Right cardiac atrium (tissue), 5 donors: ENCODE measurements at regions not wholly inside any gene's neighbourhood (a gene's known extent, or its start where the extent isn't known, plus 50 kb on each side); places are given as distances from the start of the nearest gene placed in this dataset.

Source experiments
- ATAC-seq, 2 donors: fragments of 200-7000 bp; cut with Tn5 transposase; one replicate each; pipeline versions ENCODE4 v1.8.0 to v1.9.1; 2020; ENCODE audit warnings: moderate library complexity in 2 of 2, mild to moderate bottlenecking in 1 of 2
- DNase-seq, 3 donors: peaks; one replicate each; pipeline ENCODE4 v3.0.0-alpha.2; 2020
- H3K27ac ChIP-seq: one replicate; pipeline ENCODE4 v1.5.1; 2013; ENCODE audit warnings: mild to moderate bottlenecking, low read length, control low read depth, moderate library complexity
- H3K27me3 ChIP-seq: one replicate; pipeline ENCODE4 v1.6.1; 2013; ENCODE audit not compliant: control insufficient read depth, insufficient read depth
- H3K4me1 ChIP-seq: one replicate; pipeline ENCODE4 v1.6.1; 2013; ENCODE audit warnings: low read length; ENCODE audit not compliant: control insufficient read depth, insufficient read depth
- H3K4me3 ChIP-seq: one replicate; pipeline ENCODE4 v1.5.1; 2013; ENCODE audit warnings: low read length, control low read depth
- H3K9me3 ChIP-seq: one replicate; pipeline ENCODE4 v1.6.1; 2013; ENCODE audit warnings: low read length; ENCODE audit not compliant: control insufficient read depth
- WGBS: extraction: QIAGEN DNeasy Blood & Tissue Kit; methylation state at CpG from one replicate; pipeline ENCODE4 v1.1.7; 2013; 5-methylcytosine and 5-hydroxymethylcytosine counted together
- intact Hi-C, 4 donors: fragments of 100-400 bp; cut with DNase I; formaldehyde crosslinking; loops; one replicate each; pipeline versions ENCODE4 v1.11.0 to v1.14.0; 2022 to 2023
- donor health status: healthy with polysubstance abuse.
- donor health status: DM: no; HTN: yes; CAD: no.
- donor health status: DM: no; HTN: no; CAD: no.
- donor health status: DM: no; HTN: yes; CAD: no; lungs with severe emphysema.
- donor health status: DM: yes; HTN: yes; CAD: no.

- no peak for ATAC-seq
- no peak for DNase-seq
- intact Hi-C loops, result no loop called here
- Histone ChIP-seq H3K27me3 (peaks cover 3% of the 10 kb centered on the region), H3K9me3 (no peaks in the 10 kb centered on the region), H3K4me3 (no peak overlapping the region), H3K27ac (no peak overlapping the region), H3K4me1 (no peaks in the 10 kb centered on the region)
- WGBS, result 64% methylated on average over 2 of the region's 2 CpGs
Observed at GRCh38 chr10:6635784-6636183, 55.7 kb upstream of the PRKCQ start.
